Gastroesophageal sphincter (tissue), 4 donors: ENCODE measurements at regions not wholly inside any gene's neighbourhood (a gene's known extent, or its start where the extent isn't known, plus 50 kb on each side); places are given as distances from the start of the nearest gene placed in this dataset.
"Not testable (repeated sequence)": the region's sequence is repeated elsewhere in the genome, so short reads cannot be mapped to it uniquely, and the experiment has no call there.

Experiments used
- ATAC-seq: fragments of 150-250 bp; one replicate; pipeline ENCODE4 v1.9.1; 2016; ENCODE audit warnings: mild to moderate bottlenecking, moderate library complexity
- H3K27ac ChIP-seq, 4 donors: fragments of 200-600 bp; sonication (generic) in 3 of 4; 1 replicate in 3 of 4; 2 replicates in 1 of 4; pipeline ENCODE4 v1.5.1; 2016 to 2019
- H3K27me3 ChIP-seq: fragments of 200-600 bp; sonication (generic); one replicate; pipeline ENCODE4 v1.5.1; 2019
- H3K36me3 ChIP-seq, 2 donors: fragments of 200-600 bp; sonication (generic); one replicate each; pipeline ENCODE4 v1.5.1; 2019; ENCODE audit warnings: control low read depth in 1 of 2
- H3K4me1 ChIP-seq, 3 donors: fragments of 200-600 bp; sonication (generic); 1 replicate in 2 of 3; 2 replicates in 1 of 3; pipeline ENCODE4 v1.5.1; 2016 to 2019; ENCODE audit warnings: control low read depth in 2 of 3
- H3K4me3 ChIP-seq, 2 donors: fragments of 200-600 bp; sonication (generic); one replicate each; pipeline ENCODE4 v1.5.1; 2019; ENCODE audit warnings: mild to moderate bottlenecking in 1 of 2, moderate library complexity in 1 of 2
- H3K9me3 ChIP-seq, 3 donors: fragments of 200-600 bp; sonication (generic); one replicate each; pipeline ENCODE4 v1.5.1; 2017 to 2019; ENCODE audit warnings: control low read depth in 2 of 3
- CTCF ChIP-seq, 4 experiments: fragments of 200-600 bp in 2 of 4; fragments of 450-650 bp in 2 of 4; sonication (generic) in 1 of 4; IDR thresholded peaks; one replicate each; pipeline ENCODE4 v1.5.1; 2017 to 2019; ENCODE audit warnings: antibody characterized with exemption in 4 of 4, mild to moderate bottlenecking in 2 of 4, moderate library complexity in 2 of 4
- EP300 ChIP-seq: sonication (generic); formaldehyde crosslinking; IDR thresholded peaks from one replicate; pipeline ENCODE4 v1.6.1; 2017; ENCODE audit warnings: antibody characterized with exemption, mild to moderate bottlenecking
- POLR2A ChIP-seq, 2 donors: fragments of 450-650 bp; IDR thresholded peaks; one replicate each; pipeline ENCODE4 v1.6.1; 2017; ENCODE audit warnings: antibody characterized with exemption in 2 of 2, mild to moderate bottlenecking in 2 of 2, moderate library complexity in 1 of 2
- POLR2AphosphoS5 ChIP-seq: sonication (generic); formaldehyde crosslinking; IDR thresholded peaks from one replicate; pipeline ENCODE4 v1.6.1; 2017; ENCODE audit warnings: antibody characterized with exemption
- WGBS, 2 donors: methylation state at CpG; one replicate each; pipeline ENCODE4 v1.1.5; 2018; ENCODE audit warnings: low coverage in 1 of 2; 5-methylcytosine and 5-hydroxymethylcytosine counted together

- Histone ChIP-seq H3K9me3 (no peaks in the 10 kb centered on the region), H3K27me3 (no peaks in the 10 kb centered on the region), H3K27ac (no peak overlapping the region), H3K4me1 (no peaks in the 10 kb centered on the region), H3K36me3 (no peaks in the 10 kb centered on the region), H3K4me3 (no peak overlapping the region)
- no peak for ATAC-seq
- no peak for TF ChIP-seq EP300
- TF ChIP-seq POLR2A (IDR thresholded peaks at IDR 0.05): no peak
- TF ChIP-seq POLR2AphosphoS5: no peak
- TF ChIP-seq CTCF (IDR thresholded peaks at IDR 0.05): no peak
Observed at GRCh38 chr2:75853436-75853835, 142.7 kb upstream of the GCFC2 start.

- WGBS, 2 donors: 90 to 100% methylated on average over 2 of the region's 2 CpGs
- no peaks in the 10 kb centered on the region for H3K4me1 ChIP-seq
- H3K4me3 ChIP-seq: no peak overlapping the region
- no peaks in the 10 kb centered on the region for H3K27me3 ChIP-seq
- no peak for ATAC-seq
- H3K27ac ChIP-seq: no peak overlapping the region
- TF ChIP-seq CTCF (IDR thresholded peaks at IDR 0.05) (no peak), POLR2AphosphoS5 (no peak), POLR2A (IDR thresholded peaks at IDR 0.05) (no peak), EP300 (no peak)
- no peaks in the 10 kb centered on the region for H3K9me3 ChIP-seq
- no peaks in the 10 kb centered on the region for H3K36me3 ChIP-seq
Observed at GRCh38 chr2:75852639-75853038, 141.9 kb upstream of the GCFC2 start.

GRCh38 chr2:75846683-75847190 lies 136.0 kb upstream of the GCFC2 start:
- Histone ChIP-seq H3K4me1 (no peaks in the 10 kb centered on the region), H3K36me3 (no peaks in the 10 kb centered on the region), H3K27me3 (no peaks in the 10 kb centered on the region), H3K9me3 (no peaks in the 10 kb centered on the region), H3K4me3 (no peak overlapping the region), H3K27ac (no peak overlapping the region)
- no peak for ATAC-seq
- TF ChIP-seq POLR2A (IDR thresholded peaks at IDR 0.05) (no peak), EP300 (no peak), CTCF (IDR thresholded peaks at IDR 0.05) (no peak), POLR2AphosphoS5 (no peak)
- WGBS, 2 donors: 17 to 19% methylated on average over 1 of the region's 1 CpG

- TF ChIP-seq EP300 (no peak), POLR2A (IDR thresholded peaks at IDR 0.05) (no peak), POLR2AphosphoS5 (no peak), CTCF (IDR thresholded peaks at IDR 0.05) (no peak)
- H3K4me1 ChIP-seq: no peaks in the 10 kb centered on the region
- no peak for ATAC-seq
- H3K36me3 ChIP-seq: no peaks in the 10 kb centered on the region
- no peaks in the 10 kb centered on the region for H3K9me3 ChIP-seq
- H3K27me3 ChIP-seq: no peaks in the 10 kb centered on the region
- H3K4me3 ChIP-seq: no peak overlapping the region
- H3K27ac ChIP-seq: no peak overlapping the region
Observed at GRCh38 chr2:75844651-75845050, 133.9 kb upstream of the GCFC2 start.

- H3K27me3 ChIP-seq, H3K4me3 ChIP-seq, ATAC-seq, H3K36me3 ChIP-seq, H3K27ac ChIP-seq, H3K4me1 ChIP-seq, H3K9me3 ChIP-seq: not testable (repeated sequence)
- WGBS, 2 donors: 50 to 73% methylated on average over 1 to 2 of the region's 4 CpGs
Observed at GRCh38 chr2:75834588-75834987, 123.9 kb upstream of the GCFC2 start.

- ATAC-seq: no peak
- WGBS, 2 donors: 27 to 88% methylated on average over 2 of the region's 2 CpGs
- no peaks in the 10 kb centered on the region for H3K9me3 ChIP-seq
- H3K4me3 ChIP-seq: no peak overlapping the region
- no peaks in the 10 kb centered on the region for H3K4me1 ChIP-seq
- H3K27me3 ChIP-seq: no peaks in the 10 kb centered on the region
- H3K36me3 ChIP-seq: no peaks in the 10 kb centered on the region
- TF ChIP-seq EP300: no peak
- TF ChIP-seq CTCF (IDR thresholded peaks at IDR 0.05): no peak
- TF ChIP-seq POLR2AphosphoS5: no peak
- TF ChIP-seq POLR2A (IDR thresholded peaks at IDR 0.05): no peak
- H3K27ac ChIP-seq: no peak overlapping the region
Observed at GRCh38 chr2:75833386-75833785, 122.7 kb upstream of the GCFC2 start.
